ENCODE measurements at regions not wholly inside any gene's neighbourhood (a gene's known extent, or its start where the extent isn't known, plus 50 kb on each side); places are given as distances from the start of the nearest gene placed in this dataset.

- no peak for TF ChIP-seq POLR2A (IDR thresholded peaks at IDR 0.05)
- no peak for TF ChIP-seq POLR2AphosphoS5 (IDR thresholded peaks at IDR 0.05)
Observed at GRCh38 chr1:58104960-58105359, 441.6 kb downstream of the OMA1 start.

Data from spleen (tissue), 3 donors.